SU-DHL-6 (cell line): ENCODE measurements at regions not wholly inside any gene's neighbourhood (a gene's known extent, or its start where the extent isn't known, plus 50 kb on each side); places are given as distances from the start of the nearest gene placed in this dataset.

Experiments
- EZH2phosphoT487 ChIP-seq: fragments of 200-600 bp; sonication (generic), shearing (Covaris generic); conservative IDR thresholded peaks from 2 replicates; pipeline ENCODE4 v1.6.1; 2018; ENCODE audit warnings: mild to moderate bottlenecking, antibody characterized with exemption, low read length, moderate library complexity, mixed read lengths
- TF ChIP-seq, protein P1 (sequence below): fragments of 200-600 bp; sonication (generic); IDR thresholded peaks from one replicate; pipeline ENCODE4 v1.5.1; 2017; ENCODE audit warnings: antibody characterized with exemption, mild to moderate bottlenecking, low read length, moderate library complexity; ENCODE audit not compliant: insufficient read depth, poor library complexity, severe bottlenecking

GRCh38 chr5:98504505-98504904, 269.0 kb upstream of the RGMB start:
- TF ChIP-seq, protein P1, sequence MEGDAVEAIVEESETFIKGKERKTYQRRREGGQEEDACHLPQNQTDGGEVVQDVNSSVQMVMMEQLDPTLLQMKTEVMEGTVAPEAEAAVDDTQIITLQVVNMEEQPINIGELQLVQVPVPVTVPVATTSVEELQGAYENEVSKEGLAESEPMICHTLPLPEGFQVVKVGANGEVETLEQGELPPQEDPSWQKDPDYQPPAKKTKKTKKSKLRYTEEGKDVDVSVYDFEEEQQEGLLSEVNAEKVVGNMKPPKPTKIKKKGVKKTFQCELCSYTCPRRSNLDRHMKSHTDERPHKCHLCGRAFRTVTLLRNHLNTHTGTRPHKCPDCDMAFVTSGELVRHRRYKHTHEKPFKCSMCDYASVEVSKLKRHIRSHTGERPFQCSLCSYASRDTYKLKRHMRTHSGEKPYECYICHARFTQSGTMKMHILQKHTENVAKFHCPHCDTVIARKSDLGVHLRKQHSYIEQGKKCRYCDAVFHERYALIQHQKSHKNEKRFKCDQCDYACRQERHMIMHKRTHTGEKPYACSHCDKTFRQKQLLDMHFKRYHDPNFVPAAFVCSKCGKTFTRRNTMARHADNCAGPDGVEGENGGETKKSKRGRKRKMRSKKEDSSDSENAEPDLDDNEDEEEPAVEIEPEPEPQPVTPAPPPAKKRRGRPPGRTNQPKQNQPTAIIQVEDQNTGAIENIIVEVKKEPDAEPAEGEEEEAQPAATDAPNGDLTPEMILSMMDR: no peak
- no peak for TF ChIP-seq EZH2phosphoT487
